HCT116 (cell line): ENCODE measurements at regions not wholly inside any gene's neighbourhood (a gene's known extent, or its start where the extent isn't known, plus 50 kb on each side); places are given as distances from the start of the nearest gene placed in this dataset.

Source experiments
- ATAC-seq: fragments of 200-7000 bp; cut with Tn5 transposase; 2 replicates; pipeline ENCODE4 v1.9.1; 2020; ENCODE audit warnings: mild to moderate bottlenecking, moderate library complexity
- BruUV-seq: library from RNA; stranded (reverse); fragments of 400-500 nt; replicated peaks from 2 replicates; lab custom pipeline; 2021; lab: Mats Ljungman, UMichigan
- CTCF ChIA-PET: fragments of 300-600 bp; sonication (Branson Sonifier 250); formaldehyde crosslinking; loops from one replicate; lab custom pipeline; 2021; ENCODE audit warnings: antibody characterized with exemption; lab: Charles Lee
- POLR2A ChIA-PET: fragments of 300-600, 350-600 bp; sonication (Branson Sonifier 250); formaldehyde crosslinking; loops from one replicate; lab custom pipeline; 2021; ENCODE audit warnings: antibody characterized with exemption; lab: Charles Lee
- RAD21 ChIA-PET, 2 experiments: fragments of 300-600 bp; sonication (Branson Sonifier 250); formaldehyde crosslinking; loops; one replicate each; lab custom pipeline; 2023; ENCODE audit warnings: low total read pairs in 2 of 2; ENCODE audit not compliant: uncharacterized antibody in 2 of 2, unreplicated experiment in 2 of 2, low non-redundant PET in 1 of 2; lab: Charles Lee
- DNase-seq: peaks from one replicate; pipeline ENCODE4 v3.0.0-alpha.2; 2010; ENCODE audit warnings: low read depth, low spot score
- H2AFZ ChIP-seq: fragments of 200-600 bp; shearing (Covaris generic), sonication (generic); 2 replicates; pipeline ENCODE4 v1.6.1; 2017; ENCODE audit warnings: low read depth, mixed run types, mixed read lengths, antibody characterized with exemption, low read length; ENCODE audit not compliant: poor library complexity, severe bottlenecking
- H3K27ac ChIP-seq: 2 replicates; pipeline ENCODE4 v1.5.1; 2012; ENCODE audit warnings: low read depth, low read length
- H3K27me3 ChIP-seq: fragments of 200-600 bp; sonication (generic); 2 replicates; pipeline ENCODE4 v1.6.1; 2016; ENCODE audit warnings: mixed run types, low read length, mixed read lengths; ENCODE audit not compliant: insufficient read depth
- H3K36me3 ChIP-seq, 2 experiments: fragments of 200-500 bp in 1 of 2; fragments of 200-600 bp in 1 of 2; sonication (Bioruptor generic) in 1 of 2; sonication (generic) in 1 of 2; 2 replicates each; pipeline versions ENCODE4 v1.5.1 to v1.6.1; 2014 to 2016; ENCODE audit warnings: low read length in 2 of 2, inconsistent platforms in 1 of 2, mixed read lengths in 1 of 2, mixed run types in 1 of 2; ENCODE audit not compliant: insufficient read depth in 2 of 2, control insufficient read depth in 1 of 2
- H3K4me1 ChIP-seq, 2 experiments: fragments of 200-600 bp in 1 of 2; sonication (generic) in 1 of 2; 2 replicates each; pipeline versions ENCODE4 v1.5.1 to v1.6.1; 2012 to 2017; ENCODE audit warnings: low read length in 2 of 2, inconsistent platforms in 1 of 2, mild to moderate bottlenecking in 1 of 2, mixed read lengths in 1 of 2, mixed run types in 1 of 2, moderate library complexity in 1 of 2; ENCODE audit not compliant: insufficient read depth in 2 of 2, control insufficient read depth in 1 of 2
- H3K4me2 ChIP-seq: fragments of 200-600 bp; sonication (generic); 2 replicates; pipeline ENCODE4 v1.6.1; 2017; ENCODE audit warnings: mixed run types, low read length, mixed read lengths
- H3K4me3 ChIP-seq, 2 experiments: fragments of 200-600 bp in 1 of 2; sonication (generic) in 1 of 2; replicated peaks in 1 of 2; 2 replicates each; pipeline ENCODE4 v1.5.1; 2011 to 2016; ENCODE audit warnings: low read length in 2 of 2, control low read depth in 1 of 2, low read depth in 1 of 2, mild to moderate bottlenecking in 1 of 2, mixed read lengths in 1 of 2, mixed run types in 1 of 2
- H3K79me2 ChIP-seq: fragments of 200-600 bp; sonication (generic); 2 replicates; pipeline ENCODE4 v1.6.1; 2017; ENCODE audit warnings: mild to moderate bottlenecking, mixed run types, low read length, moderate library complexity, mixed read lengths; ENCODE audit not compliant: insufficient read depth
- H3K9ac ChIP-seq: fragments of 200-600 bp; sonication (generic); 2 replicates; pipeline ENCODE4 v1.6.1; 2016; ENCODE audit warnings: low read length, mixed read lengths
- H3K9me2 ChIP-seq: fragments of 200-600 bp; sonication (generic), shearing (Covaris generic); 2 replicates; pipeline ENCODE4 v1.6.1; 2017; ENCODE audit warnings: mixed run types, mild to moderate bottlenecking, moderate library complexity; ENCODE audit not compliant: insufficient read depth
- H3K9me3 ChIP-seq, 2 experiments: fragments of 200-500 bp in 1 of 2; fragments of 200-600 bp in 1 of 2; sonication (Bioruptor generic) in 1 of 2; sonication (generic) in 1 of 2; 2 replicates each; pipeline ENCODE4 v1.6.1; 2014 to 2017; ENCODE audit warnings: low read length in 2 of 2, mixed read lengths in 2 of 2, inconsistent platforms in 1 of 2, low read depth in 1 of 2, mild to moderate bottlenecking in 1 of 2, mixed run types in 1 of 2, moderate library complexity in 1 of 2; ENCODE audit not compliant: control insufficient read depth in 1 of 2, insufficient read depth in 1 of 2
- H4K20me1 ChIP-seq: fragments of 200-600 bp; sonication (generic), shearing (Covaris generic); 2 replicates; pipeline ENCODE4 v1.6.1; 2017; ENCODE audit warnings: mixed run types, mild to moderate bottlenecking, moderate library complexity; ENCODE audit not compliant: insufficient read depth
- CEBPB ChIP-seq: IDR thresholded peaks from 2 replicates; pipeline ENCODE4 v1.6.1; 2012; ENCODE audit warnings: low read depth
- EGR1 ChIP-seq: IDR thresholded peaks from 2 replicates; pipeline ENCODE4 v1.6.1; 2012; ENCODE audit warnings: low read depth
- ELF1 ChIP-seq: IDR thresholded peaks from 2 replicates; pipeline ENCODE4 v1.6.1; 2012; ENCODE audit warnings: low read depth, borderline replicate concordance
- EZH2 ChIP-seq: fragments of 200-600 bp; sonication (generic); IDR thresholded peaks from 2 replicates; pipeline ENCODE4 v1.6.1; 2017; ENCODE audit warnings: antibody characterized with exemption, mixed run types
- EZH2phosphoT487 ChIP-seq: fragments of 200-600 bp; IDR thresholded peaks from 2 replicates; pipeline ENCODE4 v1.6.1; 2018; ENCODE audit warnings: antibody characterized with exemption, borderline replicate concordance
- FOSL1 ChIP-seq: IDR thresholded peaks from 2 replicates; pipeline ENCODE4 v1.6.1; 2012; ENCODE audit warnings: low read depth
- POLR2AphosphoS5 ChIP-seq: IDR thresholded peaks from 2 replicates; pipeline ENCODE4 v1.6.1; 2011; ENCODE audit warnings: mild to moderate bottlenecking, low read depth, low read length, moderate library complexity
- RAD21 ChIP-seq: IDR thresholded peaks from 2 replicates; pipeline ENCODE4 v1.6.1; 2012; ENCODE audit warnings: low read depth, mild to moderate bottlenecking
- SIN3A ChIP-seq: IDR thresholded peaks from 2 replicates; pipeline ENCODE4 v1.6.1; 2012; ENCODE audit warnings: low read depth
- SRF ChIP-seq: IDR thresholded peaks from 2 replicates; pipeline ENCODE4 v1.6.1; 2012; ENCODE audit warnings: low read depth
- TCF7L2 ChIP-seq: IDR thresholded peaks from 2 replicates; pipeline ENCODE4 v1.7.0; 2011; ENCODE audit warnings: borderline replicate concordance, inconsistent platforms; ENCODE audit not compliant: insufficient read depth, insufficient read length; ENCODE audit errors: extremely low read depth
- ZFX ChIP-seq: fragments of 450-650 bp; IDR thresholded peaks from 2 replicates; pipeline ENCODE4 v1.6.1; 2017
- ZNF274 ChIP-seq: fragments of 200-500 bp; sonication (Bioruptor generic); IDR thresholded peaks from 2 replicates; pipeline ENCODE4 v1.6.1; 2014; ENCODE audit warnings: mild to moderate bottlenecking, low read depth, low read length, inconsistent platforms
- intact Hi-C: fragments of 100-400 bp; cut with micrococcal nuclease; formaldehyde crosslinking; loops from 2 replicates; pipeline ENCODE4 v1.10.0; 2022
- TF ChIP-seq, protein P1 (sequence below), 3 experiments: fragments of 200-600 bp in 1 of 3; sonication (generic) in 1 of 3; IDR thresholded peaks in 2 of 3; conservative IDR thresholded peaks in 1 of 3; 2 replicates each; pipeline ENCODE4 v1.5.1; 2012 to 2017; ENCODE audit warnings: low read depth in 2 of 3, low read length in 2 of 3, antibody characterized with exemption in 1 of 3, borderline replicate concordance in 1 of 3, control low read depth in 1 of 3, mild to moderate bottlenecking in 1 of 3, mixed read lengths in 1 of 3, mixed run types in 1 of 3, moderate library complexity in 1 of 3; ENCODE audit not compliant: insufficient read depth in 1 of 3
- TF ChIP-seq, protein P2 (sequence below): IDR thresholded peaks from 2 replicates; pipeline ENCODE4 v1.6.1; 2012
- TF ChIP-seq, protein P3 (sequence below): IDR thresholded peaks from 2 replicates; pipeline ENCODE4 v1.6.1; 2012
- TF ChIP-seq, protein P4 (sequence below): IDR thresholded peaks from 2 replicates; pipeline ENCODE4 v1.6.1; 2012; ENCODE audit warnings: low read depth

DNA sequence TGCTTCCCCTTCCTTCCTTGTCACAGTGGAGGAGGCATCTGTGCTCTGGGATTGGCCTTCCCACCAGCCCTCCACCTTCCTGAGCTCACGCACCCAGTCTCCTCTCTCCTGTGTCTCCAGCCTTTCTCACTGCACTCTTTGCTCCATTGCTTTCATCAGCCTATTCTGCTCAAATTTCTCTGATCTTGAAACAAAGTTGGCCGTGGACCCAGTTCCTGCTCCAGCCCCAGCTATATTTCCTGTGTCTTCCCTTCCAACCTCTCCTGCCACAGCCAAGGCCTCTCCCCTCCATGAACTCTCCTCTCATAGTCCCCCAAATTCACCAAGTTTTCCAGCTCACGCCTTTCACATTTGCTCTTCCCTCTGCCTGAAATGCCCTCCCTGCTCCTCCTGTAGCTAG lies 226.6 kb upstream of the AGAP1 start (continued):
- TF ChIP-seq, protein P1, sequence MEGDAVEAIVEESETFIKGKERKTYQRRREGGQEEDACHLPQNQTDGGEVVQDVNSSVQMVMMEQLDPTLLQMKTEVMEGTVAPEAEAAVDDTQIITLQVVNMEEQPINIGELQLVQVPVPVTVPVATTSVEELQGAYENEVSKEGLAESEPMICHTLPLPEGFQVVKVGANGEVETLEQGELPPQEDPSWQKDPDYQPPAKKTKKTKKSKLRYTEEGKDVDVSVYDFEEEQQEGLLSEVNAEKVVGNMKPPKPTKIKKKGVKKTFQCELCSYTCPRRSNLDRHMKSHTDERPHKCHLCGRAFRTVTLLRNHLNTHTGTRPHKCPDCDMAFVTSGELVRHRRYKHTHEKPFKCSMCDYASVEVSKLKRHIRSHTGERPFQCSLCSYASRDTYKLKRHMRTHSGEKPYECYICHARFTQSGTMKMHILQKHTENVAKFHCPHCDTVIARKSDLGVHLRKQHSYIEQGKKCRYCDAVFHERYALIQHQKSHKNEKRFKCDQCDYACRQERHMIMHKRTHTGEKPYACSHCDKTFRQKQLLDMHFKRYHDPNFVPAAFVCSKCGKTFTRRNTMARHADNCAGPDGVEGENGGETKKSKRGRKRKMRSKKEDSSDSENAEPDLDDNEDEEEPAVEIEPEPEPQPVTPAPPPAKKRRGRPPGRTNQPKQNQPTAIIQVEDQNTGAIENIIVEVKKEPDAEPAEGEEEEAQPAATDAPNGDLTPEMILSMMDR (IDR thresholded peaks at IDR 0.05 in 2 of 3, conservative IDR thresholded peaks at IDR 0.05 in 1 of 3; ENCODE audit: borderline replicate concordance in 1 of 3, insufficient read depth in 1 of 3, low read depth in 2 of 3, low read length in 2 of 3), result no peak
- TF ChIP-seq FOSL1 (no peak), ZFX (no peak), EGR1 (no peak), ZNF274 (no peak)
- TF ChIP-seq, protein P2, sequence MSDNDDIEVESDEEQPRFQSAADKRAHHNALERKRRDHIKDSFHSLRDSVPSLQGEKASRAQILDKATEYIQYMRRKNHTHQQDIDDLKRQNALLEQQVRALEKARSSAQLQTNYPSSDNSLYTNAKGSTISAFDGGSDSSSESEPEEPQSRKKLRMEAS, result no peak

DNA sequence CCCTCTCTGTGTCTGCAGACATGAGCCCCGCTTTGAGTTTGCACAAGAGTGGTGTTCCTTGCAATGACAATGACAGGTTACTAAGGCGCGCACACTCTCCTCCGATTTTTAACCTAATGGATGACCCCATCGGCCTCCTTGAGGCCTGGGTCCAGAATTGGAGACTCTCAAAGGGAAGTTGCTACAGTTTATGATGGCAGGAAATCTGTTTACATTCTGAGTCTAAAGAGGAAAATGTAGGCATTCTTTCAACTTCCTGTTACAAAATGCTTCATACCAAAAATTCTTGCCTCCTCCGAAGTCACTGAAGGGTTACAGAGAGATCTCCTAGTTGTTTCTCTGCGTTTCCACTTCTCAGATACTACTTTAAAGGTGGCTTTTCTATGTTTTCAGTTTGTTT lies 225.3 kb upstream of the AGAP1 start:
- DNase-seq (no peak), ATAC-seq (no peak)
- CTCF ChIA-PET, result no interaction called here
- intact Hi-C loops, result no loop called here
- Histone ChIP-seq H3K4me1 (peaks cover 12 to 18% of the 10 kb centered on the region in 2 experiments; a peak in 3 of 4 replicates), H3K9me3 (no peaks in the 10 kb centered on the region), H3K9me2 (no peaks in the 10 kb centered on the region), H2AFZ (no peak overlapping the region), H4K20me1 (no peaks in the 10 kb centered on the region), H3K9ac (no peak overlapping the region), H3K4me3 (no peak overlapping the region), H3K27ac (no peak overlapping the region), H3K4me2 (no peak overlapping the region), H3K27me3 (no peaks in the 10 kb centered on the region), H3K36me3 (no peaks in the 10 kb centered on the region), H3K79me2 (no peaks in the 10 kb centered on the region)
- no TSS peak for BruUV-seq
- RAD21 ChIA-PET, result no interaction called here
- TF ChIP-seq RAD21 (no peak), SIN3A (no peak), EZH2 (no peak), POLR2AphosphoS5 (no peak), EZH2phosphoT487 (no peak), ELF1 (no peak), FOSL1 (no peak), SRF (no peak), ZFX (no peak), CEBPB (no peak), TCF7L2 (no peak)
- TF ChIP-seq, protein P2, result no peak
- TF ChIP-seq, protein P1 (IDR thresholded peaks at IDR 0.05 in 2 of 3, conservative IDR thresholded peaks at IDR 0.05 in 1 of 3; ENCODE audit: borderline replicate concordance in 1 of 3, insufficient read depth in 1 of 3, low read depth in 2 of 3, low read length in 2 of 3), result no peak
- TF ChIP-seq, protein P3, sequence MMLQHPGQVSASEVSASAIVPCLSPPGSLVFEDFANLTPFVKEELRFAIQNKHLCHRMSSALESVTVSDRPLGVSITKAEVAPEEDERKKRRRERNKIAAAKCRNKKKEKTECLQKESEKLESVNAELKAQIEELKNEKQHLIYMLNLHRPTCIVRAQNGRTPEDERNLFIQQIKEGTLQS, result no peak
- TF ChIP-seq, protein P4, sequence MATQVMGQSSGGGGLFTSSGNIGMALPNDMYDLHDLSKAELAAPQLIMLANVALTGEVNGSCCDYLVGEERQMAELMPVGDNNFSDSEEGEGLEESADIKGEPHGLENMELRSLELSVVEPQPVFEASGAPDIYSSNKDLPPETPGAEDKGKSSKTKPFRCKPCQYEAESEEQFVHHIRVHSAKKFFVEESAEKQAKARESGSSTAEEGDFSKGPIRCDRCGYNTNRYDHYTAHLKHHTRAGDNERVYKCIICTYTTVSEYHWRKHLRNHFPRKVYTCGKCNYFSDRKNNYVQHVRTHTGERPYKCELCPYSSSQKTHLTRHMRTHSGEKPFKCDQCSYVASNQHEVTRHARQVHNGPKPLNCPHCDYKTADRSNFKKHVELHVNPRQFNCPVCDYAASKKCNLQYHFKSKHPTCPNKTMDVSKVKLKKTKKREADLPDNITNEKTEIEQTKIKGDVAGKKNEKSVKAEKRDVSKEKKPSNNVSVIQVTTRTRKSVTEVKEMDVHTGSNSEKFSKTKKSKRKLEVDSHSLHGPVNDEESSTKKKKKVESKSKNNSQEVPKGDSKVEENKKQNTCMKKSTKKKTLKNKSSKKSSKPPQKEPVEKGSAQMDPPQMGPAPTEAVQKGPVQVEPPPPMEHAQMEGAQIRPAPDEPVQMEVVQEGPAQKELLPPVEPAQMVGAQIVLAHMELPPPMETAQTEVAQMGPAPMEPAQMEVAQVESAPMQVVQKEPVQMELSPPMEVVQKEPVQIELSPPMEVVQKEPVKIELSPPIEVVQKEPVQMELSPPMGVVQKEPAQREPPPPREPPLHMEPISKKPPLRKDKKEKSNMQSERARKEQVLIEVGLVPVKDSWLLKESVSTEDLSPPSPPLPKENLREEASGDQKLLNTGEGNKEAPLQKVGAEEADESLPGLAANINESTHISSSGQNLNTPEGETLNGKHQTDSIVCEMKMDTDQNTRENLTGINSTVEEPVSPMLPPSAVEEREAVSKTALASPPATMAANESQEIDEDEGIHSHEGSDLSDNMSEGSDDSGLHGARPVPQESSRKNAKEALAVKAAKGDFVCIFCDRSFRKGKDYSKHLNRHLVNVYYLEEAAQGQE, result no peak
- POLR2A ChIA-PET, result no interaction called here
